ENCODE measurements at regions not wholly inside any gene's neighbourhood (a gene's known extent, or its start where the extent isn't known, plus 50 kb on each side); places are given as distances from the start of the nearest gene placed in this dataset.
A peak's percentile ranks its signal among the peaks of the same experiment; 100 is the strongest.

DNA sequence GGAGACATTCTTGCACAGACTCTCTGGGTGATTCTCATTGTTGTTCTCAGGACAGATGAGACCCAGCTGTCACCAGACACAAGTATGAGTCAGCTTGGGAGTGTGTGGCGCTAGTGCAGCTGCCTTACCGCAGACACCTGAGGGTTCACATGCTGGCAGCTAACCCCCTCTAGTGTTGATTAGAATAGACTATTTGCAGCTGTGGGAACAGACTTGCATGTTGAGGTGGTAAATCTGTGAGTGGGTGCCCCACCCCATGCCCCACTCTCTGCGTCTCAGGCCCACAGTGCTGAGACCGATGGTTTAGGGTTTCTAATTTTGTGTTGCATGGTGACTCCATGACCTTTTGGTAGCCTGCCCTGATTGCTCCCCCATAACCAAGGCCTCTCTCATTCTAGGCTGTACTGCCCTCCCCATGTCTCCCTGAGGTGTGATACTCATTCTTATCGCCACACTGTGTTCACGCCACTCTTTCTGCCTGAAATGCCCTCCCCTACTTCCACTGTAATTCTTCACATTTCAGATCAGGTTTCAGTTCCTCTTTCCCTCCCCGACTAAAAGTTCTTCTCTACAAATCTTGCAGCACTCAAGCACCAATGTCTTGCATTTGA, 73.7 kb upstream of the KIRREL3 start:
- no peak overlapping the region for H3K9ac ChIP-seq (ENCODE audit: control insufficient read depth, insufficient read depth, low read length)
- ChIA-PET POLR2A (no interaction called here), CTCF (interaction anchor here (0.7 to 4.8 kb wide), 17 partner anchors 10 to 764 kb away, joined by 3 to 51 read pairs (median 4); no protein-coding TSS in a partner anchor), RAD21 (ENCODE audit: unreplicated experiment) (interaction anchor here (0.9 to 3.1 kb wide), 8 partner anchors 9 to 467 kb away, joined by 3 to 11 read pairs (median 4); no protein-coding TSS in a partner anchor), SMC1A (ENCODE audit: uncharacterized antibody, unreplicated experiment) (interaction anchor here (0.6 to 4.4 kb wide), 12 partner anchors 9 to 467 kb away, joined by 3 to 18 read pairs (median 4); no protein-coding TSS in a partner anchor)
- intact Hi-C loops (cut with micrococcal nuclease; ENCODE audit: unreplicated experiment) = loop anchor here (1.0 to 2.0 kb wide), 4 partner anchors 69 to 633 kb away; no protein-coding TSS in a partner anchor
- in situ Hi-C loops (cut with MboI) = loop anchor here (10.0 kb wide), 1 partner anchor 359 kb away; no protein-coding TSS in a partner anchor
- H4K20me1 ChIP-seq (ENCODE audit: control insufficient read depth, insufficient read depth) = no peaks in the 10 kb centered on the region
- ATAC-seq (peak; percentile 97), DNase-seq (ENCODE audit: low read depth, low spot score) (peak; percentile 76), FAIRE-seq (peak; percentile 93)
- no TSS peak for BruUV-seq (replicated peaks)
- no peaks in the 10 kb centered on the region for H3K79me2 ChIP-seq (ENCODE audit: control insufficient read depth, insufficient read depth, low read length)
- H3K4me3 ChIP-seq = no peak overlapping the region
- no peak overlapping the region for H2AFZ ChIP-seq (ENCODE audit: control insufficient read depth, low read depth, low read length)
- H3K4me1 ChIP-seq (ENCODE audit: control insufficient read depth, insufficient read depth, low read length) = peaks cover 12% of the 10 kb centered on the region
- no peaks in the 10 kb centered on the region; a peak in 2 of 4 replicates for H3K27me3 ChIP-seq (replicated peaks in 1 of 2; ENCODE audit: control insufficient read depth in 2 of 2, insufficient read depth in 2 of 2, low read length in 1 of 2)
- WGBS (ENCODE audit: insufficient coverage, insufficient replicate concordance, low lambda C conversion rate, missing lambda C conversion rate) = under 1% methylated on average over 7 of the region's 7 CpGs
- H3K36me3 ChIP-seq (ENCODE audit: control insufficient read depth in 2 of 2, insufficient read depth in 2 of 2, low read length in 1 of 2) = no peaks in the 10 kb centered on the region
- H3K9me3 ChIP-seq (replicated peaks; ENCODE audit: control insufficient read depth, insufficient read depth, low read length) = no peaks in the 10 kb centered on the region
- no peak overlapping the region for H3K27ac ChIP-seq (ENCODE audit: control insufficient read depth, insufficient read depth)
- peak overlapping the region; percentile 47 for H3K4me2 ChIP-seq (ENCODE audit: control insufficient read depth, insufficient read depth)
- TF ChIP-seq, protein P1, sequence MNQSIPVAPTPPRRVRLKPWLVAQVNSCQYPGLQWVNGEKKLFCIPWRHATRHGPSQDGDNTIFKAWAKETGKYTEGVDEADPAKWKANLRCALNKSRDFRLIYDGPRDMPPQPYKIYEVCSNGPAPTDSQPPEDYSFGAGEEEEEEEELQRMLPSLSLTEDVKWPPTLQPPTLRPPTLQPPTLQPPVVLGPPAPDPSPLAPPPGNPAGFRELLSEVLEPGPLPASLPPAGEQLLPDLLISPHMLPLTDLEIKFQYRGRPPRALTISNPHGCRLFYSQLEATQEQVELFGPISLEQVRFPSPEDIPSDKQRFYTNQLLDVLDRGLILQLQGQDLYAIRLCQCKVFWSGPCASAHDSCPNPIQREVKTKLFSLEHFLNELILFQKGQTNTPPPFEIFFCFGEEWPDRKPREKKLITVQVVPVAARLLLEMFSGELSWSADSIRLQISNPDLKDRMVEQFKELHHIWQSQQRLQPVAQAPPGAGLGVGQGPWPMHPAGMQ (IDR thresholded peaks at IDR 0.05; ENCODE audit: borderline replicate concordance) = no peak
- TF ChIP-seq JUNB (IDR thresholded peaks at IDR 0.05) (peak; percentile 73), TARDBP (IDR thresholded peaks at IDR 0.05; ENCODE audit: borderline replicate concordance) (no peak), WRNIP1 (IDR thresholded peaks at IDR 0.05; ENCODE audit: borderline replicate concordance, low read depth, low read length) (no peak), TBL1XR1 (IDR thresholded peaks at IDR 0.05; ENCODE audit: low read depth, low read length) (no peak), NFXL1 (IDR thresholded peaks at IDR 0.05; ENCODE audit: borderline replicate concordance) (no peak), TCF12 (IDR thresholded peaks at IDR 0.05; ENCODE audit: low read depth, low read length) (peak; percentile 100), FOXM1 (IDR thresholded peaks at IDR 0.05; ENCODE audit: low read depth, low read length) (no peak), SREBF2 (IDR thresholded peaks at IDR 0.05; ENCODE audit: low read length) (no peak), KAT2A (conservative IDR thresholded peaks at IDR 0.05; ENCODE audit: control insufficient read depth, low read depth, low read length) (no peak), RCOR1 (conservative IDR thresholded peaks at IDR 0.05; ENCODE audit: low read depth, low read length) (no peak), BMI1 (IDR thresholded peaks at IDR 0.05; ENCODE audit: borderline replicate concordance) (0 out of 2 replicates have a peak, but pooled peaks have one; percentile 19), NR2C2 (IDR thresholded peaks at IDR 0.05; ENCODE audit: borderline replicate concordance, control insufficient read depth, insufficient read length, low read depth) (no peak), PML (IDR thresholded peaks at IDR 0.05; ENCODE audit: low read length) (no peak), MYC (IDR thresholded peaks at IDR 0.05; ENCODE audit: insufficient read depth, insufficient read length, insufficient replicate concordance, low read length, severe bottlenecking) (no peak), RB1 (IDR thresholded peaks at IDR 0.05; ENCODE audit: borderline replicate concordance) (no peak), ASH2L (IDR thresholded peaks at IDR 0.05; ENCODE audit: borderline replicate concordance, low read depth) (no peak), SMAD1 (IDR thresholded peaks at IDR 0.05; ENCODE audit: low read depth, partially characterized antibody) (no peak)
- TF ChIP-seq, protein P2, sequence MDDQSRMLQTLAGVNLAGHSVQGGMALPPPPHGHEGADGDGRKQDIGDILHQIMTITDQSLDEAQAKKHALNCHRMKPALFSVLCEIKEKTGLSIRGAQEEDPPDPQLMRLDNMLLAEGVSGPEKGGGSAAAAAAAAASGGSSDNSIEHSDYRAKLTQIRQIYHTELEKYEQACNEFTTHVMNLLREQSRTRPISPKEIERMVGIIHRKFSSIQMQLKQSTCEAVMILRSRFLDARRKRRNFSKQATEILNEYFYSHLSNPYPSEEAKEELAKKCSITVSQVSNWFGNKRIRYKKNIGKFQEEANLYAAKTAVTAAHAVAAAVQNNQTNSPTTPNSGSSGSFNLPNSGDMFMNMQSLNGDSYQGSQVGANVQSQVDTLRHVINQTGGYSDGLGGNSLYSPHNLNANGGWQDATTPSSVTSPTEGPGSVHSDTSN (IDR thresholded peaks at IDR 0.05; ENCODE audit: insufficient replicate concordance, low read depth, low read length) = peak; percentile 89
- TF ChIP-seq, protein P3, sequence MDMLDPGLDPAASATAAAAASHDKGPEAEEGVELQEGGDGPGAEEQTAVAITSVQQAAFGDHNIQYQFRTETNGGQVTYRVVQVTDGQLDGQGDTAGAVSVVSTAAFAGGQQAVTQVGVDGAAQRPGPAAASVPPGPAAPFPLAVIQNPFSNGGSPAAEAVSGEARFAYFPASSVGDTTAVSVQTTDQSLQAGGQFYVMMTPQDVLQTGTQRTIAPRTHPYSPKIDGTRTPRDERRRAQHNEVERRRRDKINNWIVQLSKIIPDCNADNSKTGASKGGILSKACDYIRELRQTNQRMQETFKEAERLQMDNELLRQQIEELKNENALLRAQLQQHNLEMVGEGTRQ (IDR thresholded peaks at IDR 0.05; ENCODE audit: borderline replicate concordance, low read depth, low read length) = no peak
- TF ChIP-seq, protein P4, sequence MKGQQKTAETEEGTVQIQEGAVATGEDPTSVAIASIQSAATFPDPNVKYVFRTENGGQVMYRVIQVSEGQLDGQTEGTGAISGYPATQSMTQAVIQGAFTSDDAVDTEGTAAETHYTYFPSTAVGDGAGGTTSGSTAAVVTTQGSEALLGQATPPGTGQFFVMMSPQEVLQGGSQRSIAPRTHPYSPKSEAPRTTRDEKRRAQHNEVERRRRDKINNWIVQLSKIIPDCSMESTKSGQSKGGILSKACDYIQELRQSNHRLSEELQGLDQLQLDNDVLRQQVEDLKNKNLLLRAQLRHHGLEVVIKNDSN (IDR thresholded peaks at IDR 0.05; ENCODE audit: borderline replicate concordance, extremely low read length, insufficient read depth, low read depth, low read length) = no peak

All from GM12878 (cell line).